ENCODE measurements at regions not wholly inside any gene's neighbourhood (a gene's known extent, or its start where the extent isn't known, plus 50 kb on each side); places are given as distances from the start of the nearest gene placed in this dataset.

GRCh38 chr3:73249047-73249446 is 187.6 kb downstream of the EBLN2 start:
- TF ChIP-seq CTCF (conservative IDR thresholded peaks at IDR 0.05; ENCODE audit: low read depth, low read length) = no peak
- TF ChIP-seq CHD1 (IDR thresholded peaks at IDR 0.05; ENCODE audit: low read depth, low read length) = no peak
- TF ChIP-seq RAD21 (IDR thresholded peaks at IDR 0.05; ENCODE audit: low read length) = no peak
- no peak for TF ChIP-seq MAFK (IDR thresholded peaks at IDR 0.05; ENCODE audit: low read depth, low read length)
- no peak for TF ChIP-seq RCOR1 (IDR thresholded peaks at IDR 0.05; ENCODE audit: insufficient replicate concordance, low read length)
- TF ChIP-seq BHLHE40 (IDR thresholded peaks at IDR 0.05; ENCODE audit: low read depth, low read length) = no peak
- TF ChIP-seq CEBPB (IDR thresholded peaks at IDR 0.05; ENCODE audit: low read depth, low read length) = no peak
- TF ChIP-seq MAZ (IDR thresholded peaks at IDR 0.05; ENCODE audit: borderline replicate concordance, low read depth, low read length) = no peak
- H3K4me1 ChIP-seq (ENCODE audit: control insufficient read depth, insufficient read depth, low read length) = no peaks in the 10 kb centered on the region
- no peak overlapping the region for H3K56ac ChIP-seq (ENCODE audit: extremely low read depth, insufficient read depth, low read length)
- no TSS peak for BruUV-seq (replicated peaks)
- no peak overlapping the region for H2AK5ac ChIP-seq (ENCODE audit: low read depth, low read length)
- 43% methylated on average over 2 of the region's 7 CpGs; no CpG with 5 or more reads in 1 of the 2 experiments for WGBS, 2 experiments (ENCODE audit: extremely low coverage in 2 of 2, insufficient read length in 1 of 2)
- no peak overlapping the region for H2BK120ac ChIP-seq (ENCODE audit: low read depth, low read length)
- in situ Hi-C loops (cut with MboI; ENCODE audit: low sequenced_read_pairs) = no loop called here
- no peak overlapping the region for H2AK9ac ChIP-seq (replicated peaks; ENCODE audit: low read depth, low read length, poor library complexity)
- H3K14ac ChIP-seq (replicated peaks; ENCODE audit: low read depth, low read length) = no peak overlapping the region
- no peak overlapping the region for H4K5ac ChIP-seq (ENCODE audit: low read depth, low read length)
- H3K4ac ChIP-seq (ENCODE audit: low read depth, low read length) = no peak overlapping the region
- H3K4me3 ChIP-seq (ENCODE audit: insufficient read depth, low read depth, low read length) = no peak overlapping the region
- H3K9me3 ChIP-seq (ENCODE audit: control insufficient read depth, insufficient read depth, low read length) = no peaks in the 10 kb centered on the region
- no peaks in the 10 kb centered on the region for H3K79me1 ChIP-seq (ENCODE audit: low read depth in 1 of 2, low read length in 2 of 2)
- no peak overlapping the region for H3K4me2 ChIP-seq (ENCODE audit: low read depth, low read length)
- no peak overlapping the region for H2BK15ac ChIP-seq (ENCODE audit: low read depth, low read length)
- intact Hi-C loops (cut with micrococcal nuclease) = loop anchor here (10.0 kb wide), 1 partner anchor 186 kb away; no protein-coding TSS in a partner anchor
- DNase-seq = no peak
- no peak overlapping the region for H2BK20ac ChIP-seq (ENCODE audit: low read depth, low read length)
- ATAC-seq (ENCODE audit: low read depth) = no peak
- H2BK5ac ChIP-seq (ENCODE audit: low read depth, low read length, poor library complexity, severe bottlenecking) = no peak overlapping the region
- H3K36me3 ChIP-seq (ENCODE audit: control insufficient read depth, insufficient read depth, low read length) = no peaks in the 10 kb centered on the region
- no peak overlapping the region for H3K9ac ChIP-seq (ENCODE audit: low read depth, low read length)
- H4K20me1 ChIP-seq (ENCODE audit: insufficient read depth, low read length) = no peaks in the 10 kb centered on the region
- no peak overlapping the region for H4K91ac ChIP-seq (ENCODE audit: insufficient read depth, low read depth, low read length)
- CTCF ChIA-PET = interaction anchor here (0.7 kb wide), 1 partner anchor 17 kb away, joined by 3 read pairs; no protein-coding TSS in a partner anchor
- POLR2A ChIA-PET (ENCODE audit: unreplicated experiment) = no interaction called here
- H3K23ac ChIP-seq (ENCODE audit: low read depth, low read length) = no peak overlapping the region
- no peak overlapping the region for H4K8ac ChIP-seq (ENCODE audit: low read depth in 2 of 2, low read length in 2 of 2)
- no peaks in the 10 kb centered on the region for H3K27me3 ChIP-seq (ENCODE audit: control insufficient read depth, insufficient read depth, low read length)
- no peaks in the 10 kb centered on the region for H3K9me1 ChIP-seq (ENCODE audit: insufficient read depth, low read length)
- H2AFZ ChIP-seq (replicated peaks; ENCODE audit: low read length, poor library complexity) = no peak overlapping the region
- dilution Hi-C loops (cut with HindIII; ENCODE audit: low sequenced_read_pairs, unreplicated experiment) = no loop called here
- no peak overlapping the region for H3K27ac ChIP-seq (ENCODE audit: insufficient read depth, low read length)
- no peak overlapping the region for H3K18ac ChIP-seq (ENCODE audit: low read depth, low read length)
